Inflammatory macrophage treated with lipopolysaccharide for 4 hours (primary cell): ENCODE measurements at regions not wholly inside any gene's neighbourhood (a gene's known extent, or its start where the extent isn't known, plus 50 kb on each side); places are given as distances from the start of the nearest gene placed in this dataset.

Source experiments
- DNase-seq: peaks from one replicate; pipeline ENCODE4 v3.0.0-alpha.2; 2020

GRCh38 chr7:140239653-140239935 is 62.8 kb upstream of the KDM7A start:
- DNase-seq = no peak

- DNase-seq = no peak
Measured at GRCh38 chr7:140238778-140239652, 62.2 kb upstream of the KDM7A start.

- DNase-seq = no peak
Measured at GRCh38 chr7:140237390-140237789, 60.6 kb upstream of the KDM7A start.

GRCh38 chr7:140236626-140237025 is 59.8 kb upstream of the KDM7A start:
- no peak for DNase-seq

GRCh38 chr7:140235114-140235513 is 58.3 kb upstream of the KDM7A start:
- DNase-seq = no peak

GRCh38 chr7:140232957-140233917 is 56.5 kb upstream of the KDM7A start:
- peak; percentile 95 for DNase-seq

GRCh38 chr7:140231771-140232491 is 55.1 kb upstream of the KDM7A start:
- DNase-seq = peak; percentile 45

GRCh38 chr7:140230861-140231770 is 54.3 kb upstream of the KDM7A start:
- peak; percentile 39 for DNase-seq

- peak; percentile 58 for DNase-seq
Measured at GRCh38 chr7:140230516-140230860, 53.7 kb upstream of the KDM7A start.

- DNase-seq = no peak
Measured at GRCh38 chr7:140229591-140230515, 53.1 kb upstream of the KDM7A start.

- DNase-seq = no peak
Measured at GRCh38 chr7:140229101-140229525, 52.3 kb upstream of the KDM7A start.
